ENCODE measurements at regions not wholly inside any gene's neighbourhood (a gene's known extent, or its start where the extent isn't known, plus 50 kb on each side); places are given as distances from the start of the nearest gene placed in this dataset.
"Not testable (repeated sequence)": the region's sequence is repeated elsewhere in the genome, so short reads cannot be mapped to it uniquely, and the experiment has no call there.

DNA sequence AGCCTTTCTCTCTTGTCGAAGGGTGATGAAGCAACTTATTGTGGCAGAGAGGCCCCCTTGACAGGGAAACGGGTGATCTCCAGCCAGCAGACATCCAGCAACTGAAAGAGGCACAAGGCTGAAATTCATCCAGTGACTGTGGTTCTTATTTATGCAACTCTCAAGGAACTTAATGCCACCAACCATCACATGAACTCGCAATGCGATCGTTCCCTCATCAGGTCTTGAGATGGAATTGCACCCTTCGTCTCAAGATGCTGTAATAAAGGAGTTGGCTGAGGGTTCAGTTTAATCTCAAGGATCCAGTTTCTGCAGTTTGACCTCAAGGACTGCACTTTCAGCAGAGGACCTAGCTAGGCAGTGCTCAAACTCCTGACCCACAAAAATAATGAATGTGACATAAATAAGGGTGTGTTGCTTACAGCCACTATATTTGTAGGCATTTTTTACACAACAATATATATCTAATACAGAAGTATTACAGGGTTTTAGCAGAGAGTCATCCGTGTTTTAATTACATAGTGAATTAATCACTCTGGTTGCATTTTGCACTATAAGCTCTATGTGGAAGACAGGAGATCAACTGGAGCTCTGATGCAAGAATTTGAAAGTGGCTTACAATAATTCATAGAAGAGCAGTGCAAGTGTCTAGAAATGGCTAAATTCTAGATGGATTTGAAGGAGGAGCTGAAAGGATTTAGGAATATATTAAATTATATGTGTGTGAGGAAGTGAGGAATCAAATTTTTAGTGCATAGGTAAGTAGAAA is 957.8 kb upstream of the CTNND2 start:
- no peak overlapping the region for H3K27ac Mint-ChIP-seq
- TF ChIP-seq CTCF (IDR thresholded peaks at IDR 0.05) = no peak
- peaks cover 53% of the 10 kb centered on the region for H3K9me3 Mint-ChIP-seq
- no peak overlapping the region for H3K4me3 Mint-ChIP-seq
- no peak for DNase-seq
- H3K4me1 Mint-ChIP-seq (ENCODE audit: low read depth) = no peaks in the 10 kb centered on the region
- H3K27me3 Mint-ChIP-seq (ENCODE audit: insufficient read depth) = no peaks in the 10 kb centered on the region
- no peaks in the 10 kb centered on the region for H3K36me3 Mint-ChIP-seq (ENCODE audit: low read depth)

GRCh38 chr5:12856105-12856504 is 951.9 kb upstream of the CTNND2 start:
- H3K4me1 Mint-ChIP-seq (ENCODE audit: low read depth); H3K27ac Mint-ChIP-seq; H3K36me3 Mint-ChIP-seq (ENCODE audit: low read depth); DNase-seq; H3K4me3 Mint-ChIP-seq; H3K27me3 Mint-ChIP-seq (ENCODE audit: insufficient read depth): not testable (repeated sequence)
- peaks cover 52% of the 10 kb centered on the region for H3K9me3 Mint-ChIP-seq

GRCh38 chr5:12854386-12854785 is 950.1 kb upstream of the CTNND2 start:
- TF ChIP-seq CTCF (IDR thresholded peaks at IDR 0.05) = no peak
- no peaks in the 10 kb centered on the region for H3K4me1 Mint-ChIP-seq (ENCODE audit: low read depth)
- peaks cover 50% of the 10 kb centered on the region for H3K9me3 Mint-ChIP-seq

GRCh38 chr5:12851761-12852160 is 947.5 kb upstream of the CTNND2 start:
- H3K27me3 Mint-ChIP-seq (ENCODE audit: insufficient read depth) = peaks cover 1% of the 10 kb centered on the region; the same call in 1 of the 2 replicates
- no peak for DNase-seq
- H3K27ac Mint-ChIP-seq = no peak overlapping the region

More at GRCh38 chr5:12854386-12854785, 950.1 kb upstream of the CTNND2 start:
- H3K27ac Mint-ChIP-seq = no peak overlapping the region
- H3K4me3 Mint-ChIP-seq = no peak overlapping the region
- H3K27me3 Mint-ChIP-seq (ENCODE audit: insufficient read depth) = no peaks in the 10 kb centered on the region
- H3K36me3 Mint-ChIP-seq (ENCODE audit: low read depth) = no peaks in the 10 kb centered on the region
- DNase-seq = no peak

DNA sequence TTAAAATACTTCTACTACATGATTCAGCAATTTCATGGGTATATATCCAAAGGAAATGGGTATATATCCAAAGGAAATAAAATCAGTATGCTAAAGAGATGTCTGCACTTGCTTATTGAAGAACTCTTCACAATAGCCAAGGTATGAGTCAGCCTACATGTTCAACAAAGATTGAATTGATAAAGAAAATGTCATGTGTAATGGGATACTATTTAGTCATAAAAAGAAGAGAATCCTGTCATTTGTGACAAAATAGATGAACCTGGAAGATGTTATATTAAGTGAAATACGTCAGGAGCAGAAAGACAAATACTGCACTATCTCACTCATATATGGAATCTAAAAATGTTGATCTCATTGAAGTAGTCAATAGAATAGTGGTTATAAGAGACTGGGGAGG is 944.5 kb upstream of the CTNND2 start:
- peaks cover 38% of the 10 kb centered on the region for H3K9me3 Mint-ChIP-seq
- TF ChIP-seq CTCF (IDR thresholded peaks at IDR 0.05) = no peak
- H3K36me3 Mint-ChIP-seq (ENCODE audit: low read depth) = no peaks in the 10 kb centered on the region
- H3K4me1 Mint-ChIP-seq (ENCODE audit: low read depth) = no peaks in the 10 kb centered on the region
- no peak overlapping the region for H3K27ac Mint-ChIP-seq
- H3K27me3 Mint-ChIP-seq (ENCODE audit: insufficient read depth) = peaks cover 1% of the 10 kb centered on the region; the same call in 1 of the 2 replicates
- DNase-seq = no peak
- H3K4me3 Mint-ChIP-seq = no peak overlapping the region

More at GRCh38 chr5:12851761-12852160, 947.5 kb upstream of the CTNND2 start:
- Mint-ChIP-seq H3K9me3 (peaks cover 41% of the 10 kb centered on the region), H3K4me1 (ENCODE audit: low read depth) (no peaks in the 10 kb centered on the region), H3K4me3 (no peak overlapping the region), H3K36me3 (ENCODE audit: low read depth) (no peaks in the 10 kb centered on the region)
- TF ChIP-seq CTCF (IDR thresholded peaks at IDR 0.05) = no peak

DNA sequence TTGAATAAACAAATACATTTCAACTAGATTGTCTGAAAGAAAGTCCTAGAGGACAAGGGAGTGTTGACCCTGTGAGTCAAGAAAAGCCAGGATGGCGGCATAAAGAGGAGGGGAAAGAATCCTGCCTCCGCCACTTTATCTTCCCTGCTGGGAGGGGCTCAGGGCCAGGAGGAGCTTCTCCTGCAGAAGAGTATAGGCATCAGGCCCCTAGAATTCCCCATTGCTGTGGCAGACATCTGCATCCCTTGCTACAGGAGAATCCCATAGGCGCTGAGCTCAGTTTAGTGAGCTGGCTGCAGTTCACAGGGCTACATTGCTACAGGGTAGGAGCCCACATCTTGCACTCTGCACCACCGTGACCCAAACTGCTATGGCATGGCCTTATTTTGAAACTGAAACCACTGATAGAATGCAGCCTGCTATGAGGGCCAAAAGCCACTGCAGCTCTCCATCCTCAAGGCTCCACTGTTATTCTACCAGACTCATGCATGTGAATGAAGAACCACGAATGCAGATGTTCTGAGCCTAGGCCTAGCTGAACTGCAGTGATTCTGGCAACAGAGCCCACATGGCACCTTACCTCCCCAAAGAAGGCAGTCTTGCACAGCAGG is 941.4 kb upstream of the CTNND2 start:
- Mint-ChIP-seq H3K4me1 (ENCODE audit: low read depth) (no peaks in the 10 kb centered on the region), H3K27me3 (ENCODE audit: insufficient read depth) (peaks cover 1% of the 10 kb centered on the region; the same call in 1 of the 2 replicates), H3K36me3 (ENCODE audit: low read depth) (no peaks in the 10 kb centered on the region), H3K4me3 (no peak overlapping the region), H3K9me3 (peaks cover 21% of the 10 kb centered on the region), H3K27ac (no peak overlapping the region)
- no peak for DNase-seq
- TF ChIP-seq CTCF (IDR thresholded peaks at IDR 0.05) = no peak
